ENCODE measurements at regions not wholly inside any gene's neighbourhood (a gene's known extent, or its start where the extent isn't known, plus 50 kb on each side); places are given as distances from the start of the nearest gene placed in this dataset.

GRCh38 chr16:85246973-85247372, 134.7 kb upstream of the CIBAR2 start:
- DNase-seq (ENCODE audit: low spot score): no peak
- in situ Hi-C loops (cut with MboI; ENCODE audit: low pct_unique_long_range_greater_than_20kb, low sequenced_read_pairs, unreplicated experiment): no loop called here
- no peak for TF ChIP-seq CTCF (IDR thresholded peaks at IDR 0.05; ENCODE audit: extremely low read depth, insufficient read depth, missing control alignments)

GRCh38 chr16:85248342-85248741, 136.1 kb upstream of the CIBAR2 start:
- no peak for DNase-seq (ENCODE audit: low spot score)
- TF ChIP-seq CTCF (IDR thresholded peaks at IDR 0.05; ENCODE audit: extremely low read depth, insufficient read depth, missing control alignments): no peak
- in situ Hi-C loops (cut with MboI; ENCODE audit: low pct_unique_long_range_greater_than_20kb, low sequenced_read_pairs, unreplicated experiment): no loop called here

GRCh38 chr16:85248857-85249256, 136.6 kb upstream of the CIBAR2 start:
- TF ChIP-seq CTCF (IDR thresholded peaks at IDR 0.05; ENCODE audit: extremely low read depth, insufficient read depth, missing control alignments): no peak
- DNase-seq (ENCODE audit: low spot score): no peak
- in situ Hi-C loops (cut with MboI; ENCODE audit: low pct_unique_long_range_greater_than_20kb, low sequenced_read_pairs, unreplicated experiment): no loop called here

DNA sequence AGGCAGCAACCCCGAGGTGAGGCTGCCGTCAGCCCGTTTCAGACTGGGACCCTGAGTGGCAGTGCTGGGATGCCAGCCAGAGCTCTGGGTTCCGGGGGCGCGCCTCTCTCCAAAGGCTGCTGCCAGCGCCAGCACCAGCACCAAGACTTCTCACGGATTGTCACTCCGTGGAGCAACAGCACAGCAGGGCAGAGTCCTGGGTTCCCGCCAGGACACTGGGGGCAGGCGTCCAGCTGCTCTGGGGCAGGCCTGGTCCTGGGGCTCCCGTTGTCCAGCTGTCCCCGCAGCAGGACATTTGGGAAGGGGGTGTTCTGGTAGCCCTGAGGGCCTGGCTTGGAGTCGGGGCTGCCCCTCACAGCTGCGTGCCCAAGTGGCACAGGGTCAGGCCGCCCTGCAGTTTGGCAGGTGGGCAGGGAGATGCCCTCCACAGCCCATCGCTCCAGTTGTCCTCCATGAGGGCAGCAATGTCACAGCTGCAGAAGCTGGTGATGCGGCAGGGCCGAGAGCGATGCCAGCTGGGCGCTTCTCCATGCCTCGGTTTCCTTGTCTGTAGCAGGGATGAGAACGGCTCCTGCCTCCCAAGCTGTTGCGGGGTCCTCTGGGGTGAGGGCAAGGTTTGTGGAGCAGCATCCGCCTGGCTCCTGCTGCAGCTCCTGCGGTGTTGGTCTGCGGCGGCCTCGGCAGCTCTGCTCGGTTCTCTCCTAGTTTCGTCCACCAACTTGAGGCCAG, 137.3 kb upstream of the CIBAR2 start:
- no peak for TF ChIP-seq CTCF (IDR thresholded peaks at IDR 0.05; ENCODE audit: extremely low read depth, insufficient read depth, missing control alignments)
- no peak for DNase-seq (ENCODE audit: low spot score)
- in situ Hi-C loops (cut with MboI; ENCODE audit: low pct_unique_long_range_greater_than_20kb, low sequenced_read_pairs, unreplicated experiment): no loop called here

DNA sequence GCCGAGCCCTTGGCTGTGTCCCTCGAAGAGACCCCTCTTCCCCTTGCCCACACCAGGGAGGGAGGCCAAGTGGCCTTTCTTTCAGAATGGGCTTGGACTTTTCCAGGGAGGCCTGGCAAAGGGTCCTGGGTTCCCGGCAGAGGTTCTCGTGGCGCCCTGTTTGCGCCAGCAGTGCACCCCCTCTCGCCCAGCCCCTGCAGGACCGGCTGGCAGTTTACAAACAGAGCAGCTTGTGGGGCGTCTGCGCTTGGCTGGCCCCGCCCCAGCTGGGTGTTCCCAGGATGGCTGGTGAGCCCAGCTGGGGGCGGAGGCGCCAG, 137.8 kb upstream of the CIBAR2 start:
- TF ChIP-seq CTCF (IDR thresholded peaks at IDR 0.05; ENCODE audit: extremely low read depth, insufficient read depth, missing control alignments): no peak
- in situ Hi-C loops (cut with MboI; ENCODE audit: low pct_unique_long_range_greater_than_20kb, low sequenced_read_pairs, unreplicated experiment): no loop called here
- DNase-seq (ENCODE audit: low spot score): no peak

DNA sequence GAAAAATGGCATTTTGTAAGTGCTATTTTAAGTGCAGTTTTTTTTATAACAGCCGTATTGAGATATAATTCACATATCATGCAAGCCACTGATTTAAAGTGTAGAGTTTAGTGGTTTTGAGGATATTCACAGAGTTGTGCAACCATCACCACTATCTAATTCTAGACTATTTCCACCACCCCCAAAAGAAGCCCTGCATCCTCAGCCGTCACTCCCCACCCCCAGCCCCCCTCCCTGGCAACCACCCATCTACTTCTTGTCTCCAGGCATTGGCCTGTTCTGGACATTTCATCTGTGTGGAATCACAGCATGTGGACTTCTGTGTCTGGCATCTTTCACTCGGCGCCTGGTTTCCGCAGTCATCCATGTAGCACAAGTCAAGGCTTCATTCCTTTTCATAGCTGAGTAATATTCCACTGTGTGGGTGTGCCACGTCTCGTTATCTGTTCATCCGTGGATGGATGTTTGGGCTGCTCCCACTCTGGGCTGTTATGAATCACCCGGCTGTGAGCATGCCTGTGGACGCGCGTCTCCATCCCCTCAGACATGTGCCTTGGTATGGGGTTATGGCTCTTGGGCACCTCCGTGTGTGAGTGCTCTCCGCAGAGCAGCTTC, 138.4 kb upstream of the CIBAR2 start:
- in situ Hi-C loops (cut with MboI; ENCODE audit: low pct_unique_long_range_greater_than_20kb, low sequenced_read_pairs, unreplicated experiment): no loop called here
- no peak for TF ChIP-seq CTCF (IDR thresholded peaks at IDR 0.05; ENCODE audit: extremely low read depth, insufficient read depth, missing control alignments)
- DNase-seq (ENCODE audit: low spot score): no peak
